Gastrocnemius medialis (tissue), 4 donors: ENCODE measurements at regions not wholly inside any gene's neighbourhood (a gene's known extent, or its start where the extent isn't known, plus 50 kb on each side); places are given as distances from the start of the nearest gene placed in this dataset.

ENCODE experiments used
- ATAC-seq, 2 donors: fragments of 150-250 bp; one replicate each; pipeline ENCODE4 v1.9.1; 2016
- DNase-seq, 2 donors: peaks; one replicate each; pipeline ENCODE4 v3.0.0-alpha.2; 2019
- H3K27ac ChIP-seq, 4 donors: fragments of 200-600 bp; sonication (generic); 1 replicate in 1 of 4; 2 replicates in 3 of 4; pipeline ENCODE4 v1.5.1; 2016 to 2018; ENCODE audit warnings: mild to moderate bottlenecking in 2 of 4, moderate library complexity in 1 of 4
- H3K27me3 ChIP-seq, 3 donors: fragments of 200-600 bp; sonication (generic) in 2 of 3; 1 replicate in 1 of 3; 2 replicates in 2 of 3; pipeline versions ENCODE4 v1.5.1 to v1.6.0; 2016 to 2019; ENCODE audit warnings: mild to moderate bottlenecking in 1 of 3, moderate library complexity in 1 of 3
- H3K36me3 ChIP-seq, 2 donors: fragments of 200-600 bp; sonication (generic) in 1 of 2; one replicate each; pipeline ENCODE4 v1.5.1; 2017 to 2018
- H3K4me1 ChIP-seq, 2 donors: fragments of 200-600 bp; sonication (generic) in 1 of 2; one replicate each; pipeline ENCODE4 v1.5.1; 2016 to 2017; ENCODE audit warnings: mild to moderate bottlenecking in 2 of 2
- H3K4me3 ChIP-seq, 4 donors: fragments of 200-600 bp; sonication (generic) in 3 of 4; 1 replicate in 1 of 4; 2 replicates in 3 of 4; pipeline ENCODE4 v1.5.1; 2016 to 2019; ENCODE audit warnings: mild to moderate bottlenecking in 2 of 4
- H3K9me3 ChIP-seq, 3 donors: fragments of 200-600 bp; sonication (generic) in 2 of 3; 1 replicate in 1 of 3; 2 replicates in 2 of 3; pipeline ENCODE4 v1.5.1; 2016 to 2019
- POLR2A ChIP-seq, 2 donors: fragments of 450-650 bp; IDR thresholded peaks; one replicate each; pipeline ENCODE4 v1.6.1; 2017; ENCODE audit warnings: antibody characterized with exemption in 2 of 2, mild to moderate bottlenecking in 2 of 2, moderate library complexity in 2 of 2
- in situ Hi-C, 4 donors: fragments of 200-750 bp; cut with MboI; loops; one replicate each; pipeline versions ENCODE4 v1.15.0 to v1.8.0; 2017; ENCODE audit warnings: low sequenced_read_pairs in 4 of 4
- intact Hi-C: fragments of 100-400 bp; cut with DNase I; formaldehyde crosslinking; loops from one replicate; pipeline ENCODE4 v1.15.1; 2023; ENCODE audit warnings: low total_unique reads
- TF ChIP-seq, protein P1 (sequence below), 5 experiments: fragments of 450-650 bp in 3 of 5; fragments of 200-600 bp in 2 of 5; sonication (generic) in 2 of 5; IDR thresholded peaks in 4 of 5; conservative IDR thresholded peaks in 1 of 5; 1 replicate in 4 of 5; 2 replicates in 1 of 5; pipeline ENCODE4 v1.5.1; 2016 to 2019; ENCODE audit warnings: antibody characterized with exemption in 5 of 5, mild to moderate bottlenecking in 3 of 5, moderate library complexity in 3 of 5

DNA sequence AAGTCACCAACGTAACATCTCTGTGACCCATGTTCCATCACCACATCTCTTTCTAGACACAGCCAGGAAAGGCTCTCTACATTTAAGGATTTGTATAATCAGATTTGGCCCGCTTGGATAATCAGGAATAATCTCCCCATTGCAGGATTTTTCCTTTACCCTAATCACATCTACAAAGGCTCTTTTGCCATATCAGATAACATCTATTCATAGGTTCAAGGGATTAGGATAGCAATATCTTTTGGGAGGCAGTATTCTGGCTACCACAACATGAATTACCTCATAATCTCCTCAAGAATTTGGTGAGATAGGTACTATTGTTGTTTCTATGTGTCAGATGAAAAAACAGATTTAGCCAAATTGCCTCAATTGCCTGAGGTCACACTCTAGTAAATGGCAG, 142.8 kb upstream of the UBASH3B start:
- Histone ChIP-seq H3K27ac (no peak overlapping the region), H3K36me3 (no peaks in the 10 kb centered on the region), H3K4me3 (no peak overlapping the region), H3K27me3 (no peaks in the 10 kb centered on the region), H3K4me1 (no peaks in the 10 kb centered on the region), H3K9me3 (no peaks in the 10 kb centered on the region)
- intact Hi-C loops (no loop called here), in situ Hi-C loops (loop anchor here in 2 of 4 donors (25.0 kb wide), 2 partner anchors 500 to 1200 kb away; no protein-coding TSS in a partner anchor)
- TF ChIP-seq, protein P1, sequence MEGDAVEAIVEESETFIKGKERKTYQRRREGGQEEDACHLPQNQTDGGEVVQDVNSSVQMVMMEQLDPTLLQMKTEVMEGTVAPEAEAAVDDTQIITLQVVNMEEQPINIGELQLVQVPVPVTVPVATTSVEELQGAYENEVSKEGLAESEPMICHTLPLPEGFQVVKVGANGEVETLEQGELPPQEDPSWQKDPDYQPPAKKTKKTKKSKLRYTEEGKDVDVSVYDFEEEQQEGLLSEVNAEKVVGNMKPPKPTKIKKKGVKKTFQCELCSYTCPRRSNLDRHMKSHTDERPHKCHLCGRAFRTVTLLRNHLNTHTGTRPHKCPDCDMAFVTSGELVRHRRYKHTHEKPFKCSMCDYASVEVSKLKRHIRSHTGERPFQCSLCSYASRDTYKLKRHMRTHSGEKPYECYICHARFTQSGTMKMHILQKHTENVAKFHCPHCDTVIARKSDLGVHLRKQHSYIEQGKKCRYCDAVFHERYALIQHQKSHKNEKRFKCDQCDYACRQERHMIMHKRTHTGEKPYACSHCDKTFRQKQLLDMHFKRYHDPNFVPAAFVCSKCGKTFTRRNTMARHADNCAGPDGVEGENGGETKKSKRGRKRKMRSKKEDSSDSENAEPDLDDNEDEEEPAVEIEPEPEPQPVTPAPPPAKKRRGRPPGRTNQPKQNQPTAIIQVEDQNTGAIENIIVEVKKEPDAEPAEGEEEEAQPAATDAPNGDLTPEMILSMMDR (IDR thresholded peaks at IDR 0.05 in 4 of 5, conservative IDR thresholded peaks at IDR 0.05 in 1 of 5), result no peak
- DNase-seq (no peak), ATAC-seq (no peak)

DNA sequence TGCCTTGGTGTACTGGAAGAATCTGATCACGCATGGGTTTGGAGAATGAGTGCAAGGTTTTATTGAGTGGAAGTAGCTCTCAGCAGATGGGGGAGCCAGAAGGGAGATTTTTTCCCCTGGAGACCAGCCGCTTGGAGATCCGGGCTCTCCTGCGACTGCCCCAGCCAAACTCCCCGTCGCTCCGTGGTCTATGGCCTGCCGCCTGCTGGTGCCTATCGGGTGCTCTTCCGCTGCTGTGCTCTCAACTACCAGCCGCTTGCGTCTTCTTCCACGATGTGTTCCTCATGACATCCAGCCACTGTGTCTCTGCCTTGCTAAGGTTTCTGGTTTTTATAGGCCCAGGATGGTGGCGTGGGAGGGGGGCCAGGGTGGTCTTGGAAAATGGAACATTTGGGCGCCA, 145.6 kb upstream of the UBASH3B start:
- DNase-seq, result no peak
- H3K27me3 ChIP-seq, result no peaks in the 10 kb centered on the region
- no peaks in the 10 kb centered on the region for H3K36me3 ChIP-seq
- H3K27ac ChIP-seq, result no peak overlapping the region
- intact Hi-C loops (loop anchor here (10.0 kb wide), 1 partner anchor 205 kb away; no protein-coding TSS in a partner anchor), in situ Hi-C loops (loop anchor here (5.0 to 25.0 kb wide), 9 partner anchors 293 to 1198 kb away; no protein-coding TSS in a partner anchor)
- no peak for ATAC-seq
- no peak for TF ChIP-seq POLR2A (IDR thresholded peaks at IDR 0.05)
- TF ChIP-seq, protein P1 (IDR thresholded peaks at IDR 0.05 in 4 of 5, conservative IDR thresholded peaks at IDR 0.05 in 1 of 5), result no peak
- no peak overlapping the region for H3K4me3 ChIP-seq
- no peaks in the 10 kb centered on the region for H3K9me3 ChIP-seq
- H3K4me1 ChIP-seq, result peaks cover 0 to 5% of the 10 kb centered on the region in 2 donors

DNA sequence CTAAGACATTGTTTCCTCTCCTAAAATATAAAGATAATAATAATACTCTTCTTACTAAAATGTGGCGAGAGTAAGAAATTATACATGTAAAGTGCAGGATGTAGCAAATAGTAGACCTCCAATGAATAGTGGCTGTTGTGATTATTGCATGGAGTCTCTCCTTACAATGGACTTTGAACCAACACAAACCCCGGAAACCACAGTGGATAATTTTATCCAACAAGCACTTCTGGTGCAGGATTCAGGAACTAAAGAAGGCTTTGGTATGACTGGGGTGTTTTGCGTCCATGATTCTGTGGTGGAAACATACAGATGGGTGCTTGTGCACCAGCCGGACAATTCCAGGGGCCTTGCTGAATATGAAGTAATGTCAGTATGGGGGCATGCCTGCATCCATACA, 146.4 kb upstream of the UBASH3B start:
- H3K9me3 ChIP-seq, result no peaks in the 10 kb centered on the region
- H3K4me3 ChIP-seq, result no peak overlapping the region
- H3K27ac ChIP-seq, result no peak overlapping the region
- intact Hi-C loops, result loop anchor here (10.0 kb wide), 1 partner anchor 204 kb away; no protein-coding TSS in a partner anchor
- no peak for DNase-seq
- no peaks in the 10 kb centered on the region for H3K36me3 ChIP-seq
- TF ChIP-seq POLR2A (IDR thresholded peaks at IDR 0.05), result no peak
- TF ChIP-seq, protein P1 (IDR thresholded peaks at IDR 0.05 in 4 of 5, conservative IDR thresholded peaks at IDR 0.05 in 1 of 5), result no peak
- in situ Hi-C loops, result loop anchor here (5.0 to 25.0 kb wide), 9 partner anchors 292 to 1197 kb away; no protein-coding TSS in a partner anchor
- peaks cover 0 to 8% of the 10 kb centered on the region in 2 donors for H3K4me1 ChIP-seq
- H3K27me3 ChIP-seq, result no peaks in the 10 kb centered on the region
- ATAC-seq, result no peak

DNA sequence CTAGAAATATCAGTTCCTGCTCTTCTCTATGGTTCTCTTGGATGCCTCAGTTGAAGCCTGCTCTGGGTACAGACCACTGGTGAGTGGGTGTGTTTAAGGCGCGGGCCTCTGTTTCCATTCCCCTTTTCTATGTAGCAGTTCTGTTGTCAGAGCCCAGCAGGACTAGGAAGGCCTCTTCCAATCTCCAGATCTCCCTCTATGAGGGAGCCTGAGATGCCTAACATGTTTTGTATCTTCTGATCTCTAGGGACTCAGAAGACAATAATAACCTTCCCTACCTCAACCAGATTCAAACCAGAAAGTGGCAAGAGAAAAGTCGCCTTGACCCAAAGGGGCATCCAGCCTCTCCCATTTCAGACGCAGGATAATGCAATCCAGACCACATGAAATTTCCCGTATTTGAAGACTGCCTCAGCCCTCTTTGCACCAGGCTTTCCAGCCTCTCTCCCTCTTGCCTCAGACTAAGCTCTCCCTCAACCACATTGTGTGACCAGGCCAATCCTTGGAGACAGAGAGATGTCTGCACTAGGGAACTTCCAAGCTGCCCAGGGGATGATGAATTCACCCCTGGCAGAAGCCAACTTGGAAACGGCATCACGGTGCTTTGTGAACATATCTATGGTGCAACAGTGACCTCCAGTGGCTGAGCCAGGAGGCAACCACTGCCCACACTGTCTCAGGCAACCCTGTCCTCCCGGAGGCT, 150.1 kb upstream of the UBASH3B start:
- no peak for TF ChIP-seq POLR2A (IDR thresholded peaks at IDR 0.05)
- TF ChIP-seq, protein P1 (IDR thresholded peaks at IDR 0.05 in 4 of 5, conservative IDR thresholded peaks at IDR 0.05 in 1 of 5), result peak; percentile 80 to 88 (median 85)
- DNase-seq (peak; percentile 65 to 78), ATAC-seq (peak; percentile 97 to 99)
- intact Hi-C loops, result loop anchor here (1.0 to 10.0 kb wide), 3 partner anchors 201 to 850 kb away; no protein-coding TSS in a partner anchor
- H3K9me3 ChIP-seq, result no peaks in the 10 kb centered on the region
- H3K4me3 ChIP-seq, result no peak overlapping the region
- in situ Hi-C loops, result loop anchor here (5.0 to 25.0 kb wide), 9 partner anchors 288 to 1193 kb away; no protein-coding TSS in a partner anchor
- H3K36me3 ChIP-seq, result no peaks in the 10 kb centered on the region
- H3K4me1 ChIP-seq, result peaks cover 0 to 8% of the 10 kb centered on the region in 2 donors
- H3K27ac ChIP-seq, result no peak overlapping the region
- no peaks in the 10 kb centered on the region for H3K27me3 ChIP-seq
